Kidney (tissue), 13 donors: ENCODE measurements at regions not wholly inside any gene's neighbourhood (a gene's known extent, or its start where the extent isn't known, plus 50 kb on each side); places are given as distances from the start of the nearest gene placed in this dataset.

Source experiments
- DNase-seq, 5 donors: peaks; one replicate each; pipeline ENCODE4 v3.0.0-alpha.2; 2013 to 2020
- FAIRE-seq: peaks from 2 replicates; lab custom pipeline; 2012; peaks lifted over from hg19 to GRCh38; lab: Jason Lieb, UNC
- H3K27ac ChIP-seq, 2 donors: one replicate each; pipeline ENCODE4 v1.7.0; 2013; ENCODE audit warnings: low read depth in 2 of 2, low read length in 2 of 2, inconsistent platforms in 1 of 2
- H3K27me3 ChIP-seq: one replicate; pipeline ENCODE4 v1.7.1; 2013; ENCODE audit warnings: low read length, inconsistent platforms; ENCODE audit not compliant: control insufficient read depth, insufficient read depth
- H3K36me3 ChIP-seq, 3 donors: one replicate each; pipeline versions ENCODE4 v1.7.0 to v1.7.1; 2013; ENCODE audit warnings: low read length in 3 of 3, control low read depth in 1 of 3, inconsistent platforms in 1 of 3; ENCODE audit not compliant: insufficient read depth in 3 of 3, control insufficient read depth in 2 of 3
- H3K4me1 ChIP-seq, 3 donors: one replicate each; pipeline versions ENCODE4 v1.7.0 to v1.7.1; 2013; ENCODE audit warnings: low read length in 3 of 3, inconsistent platforms in 1 of 3, low read depth in 1 of 3; ENCODE audit not compliant: control insufficient read depth in 2 of 3, insufficient read depth in 2 of 3
- H3K4me3 ChIP-seq, 3 donors: one replicate each; pipeline versions ENCODE4 v1.7.0 to v1.8.1; 2013; ENCODE audit warnings: low read length in 3 of 3, control low read depth in 1 of 3, inconsistent platforms in 1 of 3
- H3K9ac ChIP-seq, 3 donors: one replicate each; pipeline versions ENCODE4 v1.7.0 to v1.7.1; 2013; ENCODE audit warnings: low read length in 3 of 3, control low read depth in 1 of 3, inconsistent platforms in 1 of 3
- H3K9me3 ChIP-seq, 3 donors: one replicate each; pipeline versions ENCODE4 v1.7.0 to v1.7.1; 2013; ENCODE audit warnings: low read length in 3 of 3, control low read depth in 1 of 3, inconsistent platforms in 1 of 3; ENCODE audit not compliant: control insufficient read depth in 2 of 3, insufficient read depth in 1 of 3
- intact Hi-C: fragments of 100-400 bp; cut with DNase I; formaldehyde crosslinking; loops from one replicate; pipeline ENCODE4 v1.11.1; 2022
- TF ChIP-seq, protein P1 (sequence below): IDR thresholded peaks from 3 replicates; pipeline ENCODE4 v1.5.1; 2012; ENCODE audit warnings: mild to moderate bottlenecking, moderate library complexity, borderline replicate concordance; ENCODE audit not compliant: insufficient read depth; ENCODE audit errors: extremely low read depth
- donor health status: control.
- donor health status: control.
- donor health status: control.
- donor health status: control.
- donor health status: control.
- donor health status: DM: yes; HTN: yes; CAD: no.
- donor health status: Normal renal cell carcinoma (clear cell type).

DNA sequence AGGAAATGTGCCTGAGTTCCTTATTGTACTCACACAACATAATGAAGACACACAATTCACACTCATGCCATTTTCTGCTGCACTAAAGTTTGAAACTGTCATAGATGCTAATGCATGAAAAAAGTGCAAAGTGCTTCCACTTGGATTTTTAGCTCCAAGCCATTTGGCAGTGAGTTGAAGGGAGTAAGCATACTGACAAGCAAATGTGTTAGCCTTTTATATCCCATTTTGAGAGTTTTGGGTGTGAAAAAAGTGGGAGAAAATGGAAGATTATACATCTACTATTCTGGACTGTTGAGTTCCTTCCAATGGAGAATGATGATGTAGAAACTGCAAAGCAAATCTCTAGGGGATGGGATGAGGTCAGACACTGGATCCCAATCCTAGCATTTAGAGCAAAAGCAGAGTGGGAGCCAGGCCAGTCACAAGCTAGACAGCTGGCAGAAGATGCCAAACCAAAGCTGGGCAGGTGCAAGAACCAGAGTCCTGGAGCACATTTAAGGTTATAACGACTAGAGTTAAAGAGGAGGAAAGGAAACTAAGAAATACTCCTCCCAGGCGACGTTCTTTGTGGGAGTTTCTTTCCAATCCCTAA, 216.8 kb downstream of the FBXO8 start:
- TF ChIP-seq, protein P1, sequence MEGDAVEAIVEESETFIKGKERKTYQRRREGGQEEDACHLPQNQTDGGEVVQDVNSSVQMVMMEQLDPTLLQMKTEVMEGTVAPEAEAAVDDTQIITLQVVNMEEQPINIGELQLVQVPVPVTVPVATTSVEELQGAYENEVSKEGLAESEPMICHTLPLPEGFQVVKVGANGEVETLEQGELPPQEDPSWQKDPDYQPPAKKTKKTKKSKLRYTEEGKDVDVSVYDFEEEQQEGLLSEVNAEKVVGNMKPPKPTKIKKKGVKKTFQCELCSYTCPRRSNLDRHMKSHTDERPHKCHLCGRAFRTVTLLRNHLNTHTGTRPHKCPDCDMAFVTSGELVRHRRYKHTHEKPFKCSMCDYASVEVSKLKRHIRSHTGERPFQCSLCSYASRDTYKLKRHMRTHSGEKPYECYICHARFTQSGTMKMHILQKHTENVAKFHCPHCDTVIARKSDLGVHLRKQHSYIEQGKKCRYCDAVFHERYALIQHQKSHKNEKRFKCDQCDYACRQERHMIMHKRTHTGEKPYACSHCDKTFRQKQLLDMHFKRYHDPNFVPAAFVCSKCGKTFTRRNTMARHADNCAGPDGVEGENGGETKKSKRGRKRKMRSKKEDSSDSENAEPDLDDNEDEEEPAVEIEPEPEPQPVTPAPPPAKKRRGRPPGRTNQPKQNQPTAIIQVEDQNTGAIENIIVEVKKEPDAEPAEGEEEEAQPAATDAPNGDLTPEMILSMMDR: no peak
- DNase-seq (no peak), FAIRE-seq (no peak)
- no peaks in the 10 kb centered on the region for H3K9me3 ChIP-seq
- H3K4me1 ChIP-seq: no peaks in the 10 kb centered on the region
- intact Hi-C loops: no loop called here
- no peak overlapping the region for H3K4me3 ChIP-seq
- H3K27ac ChIP-seq: no peak overlapping the region
- H3K9ac ChIP-seq: no peak overlapping the region
- no peaks in the 10 kb centered on the region for H3K36me3 ChIP-seq
- H3K27me3 ChIP-seq: no peaks in the 10 kb centered on the region

DNA sequence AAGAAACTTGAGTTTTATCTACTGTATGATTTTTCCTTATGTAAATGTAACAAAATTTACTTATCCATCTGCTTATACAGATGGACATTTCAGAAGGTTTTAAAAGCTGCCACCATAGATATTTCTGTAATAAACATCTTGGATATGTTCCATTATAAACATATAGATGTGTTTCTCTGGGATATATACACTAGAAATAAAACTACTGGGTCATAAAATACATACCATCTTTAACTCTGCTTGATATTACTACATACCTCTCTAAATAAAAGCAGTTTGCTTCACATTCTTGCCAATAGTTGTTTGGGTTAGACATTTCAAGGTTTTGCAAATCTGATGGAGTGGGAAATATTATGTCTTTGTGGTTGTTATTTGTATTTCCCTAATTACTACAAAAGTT, 220.6 kb downstream of the FBXO8 start:
- intact Hi-C loops: no loop called here
- Histone ChIP-seq H3K4me1 (no peaks in the 10 kb centered on the region), H3K4me3 (no peak overlapping the region), H3K27me3 (no peaks in the 10 kb centered on the region), H3K27ac (no peak overlapping the region), H3K9ac (no peak overlapping the region), H3K36me3 (no peaks in the 10 kb centered on the region), H3K9me3 (no peaks in the 10 kb centered on the region)
- TF ChIP-seq, protein P1: no peak
- FAIRE-seq: no peak
- no peak for DNase-seq

DNA sequence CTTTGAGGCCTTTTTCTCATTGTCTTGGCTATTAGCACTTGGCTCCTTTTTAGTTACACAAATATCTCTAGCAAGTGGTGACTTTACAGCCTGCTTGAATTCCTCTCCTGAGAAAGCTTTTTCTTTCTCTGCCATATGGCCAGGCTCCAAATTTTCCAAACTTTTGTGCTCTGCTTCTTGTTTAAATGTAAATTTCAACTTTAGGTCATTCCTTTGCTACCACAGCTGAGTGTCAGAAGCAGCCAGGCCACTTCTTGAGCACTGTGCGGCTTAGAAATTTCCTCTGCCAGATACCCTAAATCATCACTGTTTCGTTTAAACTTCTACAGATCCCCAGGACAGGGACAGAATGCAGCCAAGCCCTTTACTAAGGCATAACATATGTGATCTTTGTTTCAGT, 222.4 kb downstream of the FBXO8 start:
- TF ChIP-seq, protein P1: no peak
- H3K9me3 ChIP-seq: peaks cover 0 to under 1% (median 0%) of the 10 kb centered on the region in 3 donors
- H3K27me3 ChIP-seq: no peaks in the 10 kb centered on the region
- intact Hi-C loops: no loop called here
- FAIRE-seq (no peak), DNase-seq (no peak)
- no peaks in the 10 kb centered on the region for H3K4me1 ChIP-seq
- H3K9ac ChIP-seq: no peak overlapping the region
- no peak overlapping the region for H3K4me3 ChIP-seq
- no peaks in the 10 kb centered on the region for H3K36me3 ChIP-seq
- H3K27ac ChIP-seq: no peak overlapping the region

DNA sequence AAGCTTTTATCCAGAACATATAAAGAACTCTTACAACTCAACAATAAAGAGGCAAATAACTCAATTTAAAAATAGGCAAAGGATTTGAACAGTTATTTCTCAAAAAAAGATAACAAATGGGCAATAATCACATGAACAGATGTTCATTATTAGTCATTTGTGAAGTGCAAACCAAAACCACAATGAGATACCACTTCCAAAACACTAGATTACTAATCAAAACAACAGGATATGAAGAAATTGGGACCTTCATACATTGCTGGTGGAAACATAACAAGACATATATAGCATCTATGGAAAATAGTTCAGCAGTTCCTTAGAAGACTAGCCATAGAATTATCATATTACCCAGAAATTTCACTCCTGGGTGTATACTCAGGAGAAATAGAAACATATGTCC, 224.6 kb downstream of the FBXO8 start:
- TF ChIP-seq, protein P1: no peak
- Histone ChIP-seq H3K36me3 (no peaks in the 10 kb centered on the region), H3K9ac (no peak overlapping the region), H3K27me3 (no peaks in the 10 kb centered on the region), H3K4me1 (no peaks in the 10 kb centered on the region), H3K4me3 (no peak overlapping the region), H3K27ac (no peak overlapping the region), H3K9me3 (peaks cover 0 to 2% (median 0%) of the 10 kb centered on the region in 3 donors)
- intact Hi-C loops: no loop called here
- no peak for DNase-seq
- no peak for FAIRE-seq
